ENCODE measurements at regions not wholly inside any gene's neighbourhood (a gene's known extent, or its start where the extent isn't known, plus 50 kb on each side); places are given as distances from the start of the nearest gene placed in this dataset.

GRCh38 chr1:30242168-30242567, 481.2 kb downstream of the MATN1 start:
- Histone ChIP-seq H3K4me3 (replicated peaks in 1 of 3) (no peak overlapping the region), H3K27me3 (no peaks in the 10 kb centered on the region), H3K36me3 (no peaks in the 10 kb centered on the region), H3K27ac (no peak overlapping the region), H3K4me1 (no peaks in the 10 kb centered on the region), H3K9me3 (no peaks in the 10 kb centered on the region)
- intact Hi-C loops (cut with DNase I) = no loop called here
- no peak for DNase-seq
- TF ChIP-seq POLR2A (IDR thresholded peaks at IDR 0.05) (no peak), CTCF (IDR thresholded peaks at IDR 0.05) (no peak)
- WGBS, 2 donors = 60% methylated on average over 9 of the region's 9 CpGs

- WGBS, 2 donors = 46 to 58% methylated on average over 3 of the region's 3 CpGs
- no peaks in the 10 kb centered on the region for H3K27me3 ChIP-seq
- intact Hi-C loops (cut with DNase I) = no loop called here
Measured at GRCh38 chr1:30241681-30242080, 481.7 kb downstream of the MATN1 start.

DNA sequence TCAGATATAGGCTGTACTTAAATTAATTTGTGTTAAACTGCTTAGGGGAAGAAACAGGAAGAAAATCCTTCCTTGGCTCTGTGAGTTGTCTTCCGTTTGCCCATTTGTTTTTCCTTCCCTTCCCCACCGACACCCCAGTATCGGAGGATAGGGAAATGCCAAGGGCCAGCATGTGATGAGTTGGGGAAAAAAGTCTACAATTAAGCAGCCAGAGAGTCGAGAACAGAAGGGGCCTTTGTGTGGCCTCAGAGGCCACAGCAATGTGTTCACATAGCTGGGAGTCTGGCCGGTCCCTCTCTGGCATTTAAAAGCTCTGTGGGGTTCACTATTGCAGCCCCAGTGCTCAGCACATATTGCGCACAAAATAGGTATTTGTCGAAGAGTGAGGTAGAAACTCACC, 489.3 kb downstream of the MATN1 start:
- Histone ChIP-seq H3K27me3 (no peaks in the 10 kb centered on the region), H3K4me3 (replicated peaks in 1 of 3) (no peak overlapping the region), H3K36me3 (no peaks in the 10 kb centered on the region), H3K4me1 (no peaks in the 10 kb centered on the region), H3K27ac (no peak overlapping the region), H3K9me3 (no peaks in the 10 kb centered on the region)
- intact Hi-C loops (cut with DNase I) = no loop called here
- DNase-seq = no peak
- WGBS, 2 donors = 70 to 74% methylated on average over 7 of the region's 7 CpGs
- no peak for TF ChIP-seq POLR2A (IDR thresholded peaks at IDR 0.05)
- no peak for TF ChIP-seq CTCF (IDR thresholded peaks at IDR 0.05)

More at GRCh38 chr1:30241681-30242080, 481.7 kb downstream of the MATN1 start:
- TF ChIP-seq POLR2A (IDR thresholded peaks at IDR 0.05) (no peak), CTCF (IDR thresholded peaks at IDR 0.05) (no peak)
- Histone ChIP-seq H3K4me3 (replicated peaks in 1 of 3) (no peak overlapping the region), H3K9me3 (no peaks in the 10 kb centered on the region), H3K36me3 (no peaks in the 10 kb centered on the region), H3K4me1 (no peaks in the 10 kb centered on the region), H3K27ac (no peak overlapping the region)
- DNase-seq = no peak

DNA sequence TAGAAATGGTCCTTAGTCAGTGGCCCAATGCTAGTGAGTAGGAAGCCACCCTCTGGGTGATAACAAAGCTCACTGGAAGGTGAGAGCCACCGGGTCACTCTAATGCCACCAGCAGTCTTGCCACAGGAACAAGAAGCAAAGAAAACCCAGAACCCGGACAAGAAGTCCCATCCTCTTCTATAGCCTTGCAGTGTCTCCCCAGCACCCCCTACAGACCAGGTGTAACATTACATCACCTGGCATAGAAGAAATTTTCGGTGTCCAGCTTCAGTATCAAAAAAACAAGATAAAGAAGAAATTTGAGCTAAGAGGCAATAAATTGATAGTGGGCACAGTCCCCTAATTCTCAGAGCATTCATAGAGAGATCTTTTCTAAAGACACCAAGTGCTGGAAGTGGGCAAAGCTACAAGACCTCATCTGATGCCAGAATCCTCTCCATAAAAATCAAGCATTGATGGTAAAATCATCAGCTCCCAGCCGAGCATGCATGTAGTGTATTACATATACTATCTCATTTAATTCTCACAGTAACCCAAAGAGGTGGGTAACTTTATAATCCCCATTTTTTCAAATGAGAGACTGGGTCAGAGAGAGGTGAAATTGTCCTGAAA, 491.0 kb downstream of the MATN1 start:
- intact Hi-C loops (cut with DNase I) = no loop called here
- Histone ChIP-seq H3K4me1 (no peaks in the 10 kb centered on the region), H3K4me3 (replicated peaks in 1 of 3) (no peak overlapping the region), H3K9me3 (no peaks in the 10 kb centered on the region), H3K27ac (no peak overlapping the region), H3K36me3 (no peaks in the 10 kb centered on the region), H3K27me3 (no peaks in the 10 kb centered on the region)
- TF ChIP-seq POLR2A (IDR thresholded peaks at IDR 0.05) (no peak), CTCF (IDR thresholded peaks at IDR 0.05) (peak in 4 of 6 experiments; percentile 11 to 46 (median 28))
- WGBS, 2 donors = 28 to 35% methylated on average over 4 of the region's 4 CpGs
- no peak for DNase-seq

- no peaks in the 10 kb centered on the region for H3K9me3 ChIP-seq
- H3K27me3 ChIP-seq = no peaks in the 10 kb centered on the region
- H3K36me3 ChIP-seq = no peaks in the 10 kb centered on the region
- no peak for DNase-seq
- TF ChIP-seq CTCF (IDR thresholded peaks at IDR 0.05) (no peak), POLR2A (IDR thresholded peaks at IDR 0.05) (no peak)
- H3K4me1 ChIP-seq = no peaks in the 10 kb centered on the region
- WGBS, 2 donors = 97 to 99% methylated on average over 7 to 9 of the region's 9 CpGs
- no peak overlapping the region for H3K4me3 ChIP-seq (replicated peaks in 1 of 3)
- intact Hi-C loops (cut with DNase I) = no loop called here
- no peak overlapping the region for H3K27ac ChIP-seq
Measured at GRCh38 chr1:30229960-30230359, 493.4 kb downstream of the MATN1 start.

Data from thyroid gland (tissue), 4 donors.